ENCODE measurements at regions not wholly inside any gene's neighbourhood (a gene's known extent, or its start where the extent isn't known, plus 50 kb on each side); places are given as distances from the start of the nearest gene placed in this dataset.

DNA sequence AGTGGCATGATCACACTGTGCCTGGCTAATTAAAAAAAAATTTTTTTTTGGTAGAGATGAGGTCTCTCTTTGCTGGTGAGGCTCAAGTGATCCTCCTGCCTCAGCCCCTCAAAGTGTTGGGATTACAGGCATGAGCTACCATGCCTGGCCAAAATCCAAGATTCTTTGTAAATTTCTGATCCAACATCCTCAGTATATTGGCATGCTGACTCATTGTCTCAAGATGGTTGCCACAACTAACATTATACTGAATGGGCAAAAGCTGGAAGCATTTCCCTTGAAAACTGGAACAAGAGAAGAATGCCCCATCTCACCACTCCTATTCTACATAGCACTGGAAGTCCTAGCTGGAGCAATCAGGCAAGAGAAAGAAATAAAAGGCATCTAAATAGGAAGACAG lies 100.0 kb downstream of the KLF5 start:
- no peaks in the 10 kb centered on the region for H3K79me2 ChIP-seq (ENCODE audit: insufficient read depth, low read length)
- no peaks in the 10 kb centered on the region for H3K36me3 ChIP-seq (ENCODE audit: insufficient read depth, low read length)
- no peaks in the 10 kb centered on the region for H3K27me3 ChIP-seq (ENCODE audit: insufficient read depth, low read length)
- no peak overlapping the region for H3K4me2 ChIP-seq (ENCODE audit: low read length)
- no peak overlapping the region for H2AFZ ChIP-seq (ENCODE audit: low read length)
- no peak overlapping the region for H3K4me3 ChIP-seq (ENCODE audit: low read depth, low read length, poor library complexity, severe bottlenecking)
- H3K9me3 ChIP-seq (ENCODE audit: low read length): no peaks in the 10 kb centered on the region
- no peak overlapping the region for H3K9ac ChIP-seq (ENCODE audit: low read length)
- H3K27ac ChIP-seq (ENCODE audit: low read depth, low read length, poor library complexity, severe bottlenecking): no peak overlapping the region
- no peaks in the 10 kb centered on the region for H3K9me2 ChIP-seq (ENCODE audit: low read depth, low read length)
- no peaks in the 10 kb centered on the region for H4K20me1 ChIP-seq (ENCODE audit: insufficient read depth, low read length)
- TF ChIP-seq, protein P1, sequence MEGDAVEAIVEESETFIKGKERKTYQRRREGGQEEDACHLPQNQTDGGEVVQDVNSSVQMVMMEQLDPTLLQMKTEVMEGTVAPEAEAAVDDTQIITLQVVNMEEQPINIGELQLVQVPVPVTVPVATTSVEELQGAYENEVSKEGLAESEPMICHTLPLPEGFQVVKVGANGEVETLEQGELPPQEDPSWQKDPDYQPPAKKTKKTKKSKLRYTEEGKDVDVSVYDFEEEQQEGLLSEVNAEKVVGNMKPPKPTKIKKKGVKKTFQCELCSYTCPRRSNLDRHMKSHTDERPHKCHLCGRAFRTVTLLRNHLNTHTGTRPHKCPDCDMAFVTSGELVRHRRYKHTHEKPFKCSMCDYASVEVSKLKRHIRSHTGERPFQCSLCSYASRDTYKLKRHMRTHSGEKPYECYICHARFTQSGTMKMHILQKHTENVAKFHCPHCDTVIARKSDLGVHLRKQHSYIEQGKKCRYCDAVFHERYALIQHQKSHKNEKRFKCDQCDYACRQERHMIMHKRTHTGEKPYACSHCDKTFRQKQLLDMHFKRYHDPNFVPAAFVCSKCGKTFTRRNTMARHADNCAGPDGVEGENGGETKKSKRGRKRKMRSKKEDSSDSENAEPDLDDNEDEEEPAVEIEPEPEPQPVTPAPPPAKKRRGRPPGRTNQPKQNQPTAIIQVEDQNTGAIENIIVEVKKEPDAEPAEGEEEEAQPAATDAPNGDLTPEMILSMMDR (IDR thresholded peaks at IDR 0.05; ENCODE audit: low read length): no peak
- TF ChIP-seq EZH2 (IDR thresholded peaks at IDR 0.05; ENCODE audit: borderline replicate concordance, low read length): no peak
- no peaks in the 10 kb centered on the region for H3F3A ChIP-seq (ENCODE audit: insufficient read depth, low read length)
- H3K4me1 ChIP-seq (ENCODE audit: insufficient read depth, low read length, severe bottlenecking): no peaks in the 10 kb centered on the region

DNA sequence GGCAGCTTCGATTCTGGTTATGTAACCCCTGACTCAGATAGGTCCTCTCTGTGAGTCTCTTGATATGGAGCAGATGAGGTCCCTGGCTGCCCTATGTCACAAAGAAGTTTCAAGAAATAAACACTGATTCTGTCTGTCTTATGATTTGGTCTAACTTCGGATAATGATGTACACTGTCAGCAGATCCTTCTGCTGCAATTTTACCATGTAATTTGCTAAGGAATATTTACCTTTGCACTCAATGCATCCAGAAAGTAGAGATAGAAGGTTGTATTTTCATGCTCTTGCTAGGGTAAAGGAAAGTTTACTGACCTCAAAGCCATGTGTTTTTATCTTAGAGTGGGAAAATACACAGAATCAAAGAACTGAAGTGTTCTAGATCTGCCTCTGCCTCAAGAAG lies 98.2 kb downstream of the KLF5 start:
- Histone ChIP-seq H3K9me3 (ENCODE audit: low read length) (no peaks in the 10 kb centered on the region), H3K36me3 (ENCODE audit: insufficient read depth, low read length) (no peaks in the 10 kb centered on the region), H3K9me2 (ENCODE audit: low read depth, low read length) (no peaks in the 10 kb centered on the region), H3K9ac (ENCODE audit: low read length) (no peak overlapping the region), H3K4me3 (ENCODE audit: low read depth, low read length, poor library complexity, severe bottlenecking) (no peak overlapping the region), H3K27me3 (ENCODE audit: insufficient read depth, low read length) (no peaks in the 10 kb centered on the region), H3K27ac (ENCODE audit: low read depth, low read length, poor library complexity, severe bottlenecking) (no peak overlapping the region), H3K4me1 (ENCODE audit: insufficient read depth, low read length, severe bottlenecking) (no peaks in the 10 kb centered on the region), H3K4me2 (ENCODE audit: low read length) (no peak overlapping the region), H3F3A (ENCODE audit: insufficient read depth, low read length) (no peaks in the 10 kb centered on the region), H2AFZ (ENCODE audit: low read length) (no peak overlapping the region), H4K20me1 (ENCODE audit: insufficient read depth, low read length) (no peaks in the 10 kb centered on the region), H3K79me2 (ENCODE audit: insufficient read depth, low read length) (no peaks in the 10 kb centered on the region)
- no peak for TF ChIP-seq EZH2 (IDR thresholded peaks at IDR 0.05; ENCODE audit: borderline replicate concordance, low read length)
- TF ChIP-seq, protein P1 (IDR thresholded peaks at IDR 0.05; ENCODE audit: low read length): no peak

DNA sequence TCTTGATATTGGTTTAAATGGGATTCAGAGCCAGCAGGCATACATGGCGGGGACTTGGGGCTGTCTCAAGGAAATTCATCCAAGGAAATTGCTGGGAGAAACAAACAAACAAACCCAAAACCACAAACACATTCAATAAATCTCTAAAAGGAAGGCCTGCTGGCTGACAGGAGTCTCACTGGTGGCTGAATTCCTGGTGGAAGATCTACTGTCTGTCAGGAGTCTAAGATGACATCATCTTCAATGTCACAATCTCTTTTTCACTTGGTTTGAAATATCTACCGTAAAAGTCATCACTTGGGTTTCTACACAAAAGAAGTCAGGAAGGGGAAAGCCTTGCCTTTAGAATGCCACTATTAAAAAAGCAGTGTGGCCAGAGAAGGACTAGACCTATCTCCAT lies 87.9 kb downstream of the KLF5 start:
- Histone ChIP-seq H4K20me1 (ENCODE audit: insufficient read depth, low read length) (no peaks in the 10 kb centered on the region), H3K9me3 (ENCODE audit: low read length) (no peaks in the 10 kb centered on the region), H3K4me2 (ENCODE audit: low read length) (no peak overlapping the region), H3K27ac (ENCODE audit: low read depth, low read length, poor library complexity, severe bottlenecking) (no peak overlapping the region), H2AFZ (ENCODE audit: low read length) (no peak overlapping the region), H3K9ac (ENCODE audit: low read length) (no peak overlapping the region), H3F3A (ENCODE audit: insufficient read depth, low read length) (no peaks in the 10 kb centered on the region), H3K36me3 (ENCODE audit: insufficient read depth, low read length) (no peaks in the 10 kb centered on the region), H3K4me1 (ENCODE audit: insufficient read depth, low read length, severe bottlenecking) (no peaks in the 10 kb centered on the region), H3K4me3 (ENCODE audit: low read depth, low read length, poor library complexity, severe bottlenecking) (no peak overlapping the region), H3K27me3 (ENCODE audit: insufficient read depth, low read length) (no peaks in the 10 kb centered on the region), H3K79me2 (ENCODE audit: insufficient read depth, low read length) (no peaks in the 10 kb centered on the region), H3K9me2 (ENCODE audit: low read depth, low read length) (no peaks in the 10 kb centered on the region)
- TF ChIP-seq, protein P1 (IDR thresholded peaks at IDR 0.05; ENCODE audit: low read length): no peak
- TF ChIP-seq EZH2 (IDR thresholded peaks at IDR 0.05; ENCODE audit: borderline replicate concordance, low read length): no peak
